HEK293 (cell line): ENCODE measurements at regions not wholly inside any gene's neighbourhood (a gene's known extent, or its start where the extent isn't known, plus 50 kb on each side); places are given as distances from the start of the nearest gene placed in this dataset.

ENCODE experiments used
- CTCF ChIA-PET: fragments of 350-600 bp; formaldehyde crosslinking; extraction: SDS; loops from one replicate; lab custom pipeline; 2021; ENCODE audit warnings: antibody characterized with exemption; lab: Yijun Ruan, JAX
- POLR2A ChIA-PET: fragments of 300-600 bp; formaldehyde crosslinking; extraction: SDS; loops from one replicate; lab custom pipeline; 2020; ENCODE audit warnings: antibody characterized with exemption, inconsistent platforms; lab: Yijun Ruan, JAX
- H3K27ac ChIP-seq: fragments of 200-500 bp; sonication (Bioruptor generic); 2 replicates; pipeline ENCODE4 v1.5.1; 2014; ENCODE audit warnings: low read depth, low read length, control low read depth, inconsistent platforms; ENCODE audit errors: extremely low read depth
- H3K36me3 ChIP-seq, 2 experiments: fragments of 200-500 bp in 1 of 2; sonication (Bioruptor generic) in 1 of 2; 1 replicate in 1 of 2; 2 replicates in 1 of 2; pipeline ENCODE4 v1.5.1; 2014 to 2017; ENCODE audit warnings: inconsistent platforms in 2 of 2, low read length in 2 of 2; ENCODE audit not compliant: control insufficient read depth in 2 of 2, insufficient read depth in 1 of 2
- H3K4me1 ChIP-seq: fragments of 200-500 bp; sonication (Bioruptor generic); 2 replicates; pipeline ENCODE4 v1.5.1; 2014; ENCODE audit warnings: mild to moderate bottlenecking, low read length, inconsistent platforms; ENCODE audit not compliant: control insufficient read depth, insufficient read depth
- H3K4me3 ChIP-seq: 2 replicates; pipeline ENCODE4 v1.5.1; 2011; ENCODE audit warnings: low read depth, mild to moderate bottlenecking, control low read depth, low read length, moderate library complexity
- H3K9me3 ChIP-seq: fragments of 200-500 bp; sonication (Bioruptor generic); 2 replicates; pipeline ENCODE4 v1.5.1; 2014; ENCODE audit warnings: low read depth, low read length, inconsistent platforms; ENCODE audit not compliant: control insufficient read depth, insufficient read depth
- BCL11B ChIP-seq: fragments of 450-650 bp; formaldehyde crosslinking; IDR thresholded peaks from 2 replicates; pipeline ENCODE4 v1.5.1; 2016; ENCODE audit warnings: low read depth, missing biosample characterization, missing genetic modification characterization
- EGR2 ChIP-seq: fragments of 450-650 bp; formaldehyde crosslinking; IDR thresholded peaks from 2 replicates; pipeline ENCODE4 v1.5.1; 2016; ENCODE audit warnings: low read depth, missing biosample characterization, missing genetic modification characterization
- GLIS1 ChIP-seq: fragments of 450-650 bp; formaldehyde crosslinking; IDR thresholded peaks from 2 replicates; pipeline ENCODE4 v1.5.1; 2016; ENCODE audit warnings: missing biosample characterization, missing genetic modification characterization
- ZFHX2 ChIP-seq: fragments of 450-650 bp; formaldehyde crosslinking; conservative IDR thresholded peaks from 2 replicates; pipeline ENCODE4 v1.5.1; 2016; ENCODE audit warnings: missing biosample characterization, missing genetic modification characterization
- ZFP3 ChIP-seq: fragments of 450-650 bp; formaldehyde crosslinking; IDR thresholded peaks from 2 replicates; pipeline ENCODE4 v1.5.1; 2016; ENCODE audit warnings: low read depth, missing biosample characterization, missing genetic modification characterization
- ZNF10 ChIP-seq: fragments of 450-650 bp; formaldehyde crosslinking; IDR thresholded peaks from 2 replicates; pipeline ENCODE4 v1.5.1; 2017; ENCODE audit warnings: missing biosample characterization, missing genetic modification characterization
- ZNF223 ChIP-seq: fragments of 450-650 bp; formaldehyde crosslinking; IDR thresholded peaks from 2 replicates; pipeline ENCODE4 v1.5.1; 2016; ENCODE audit warnings: missing biosample characterization, missing genetic modification characterization
- ZNF292 ChIP-seq: fragments of 450-650 bp; formaldehyde crosslinking; IDR thresholded peaks from 2 replicates; pipeline ENCODE4 v1.5.1; 2016; ENCODE audit warnings: low read depth, missing biosample characterization, missing genetic modification characterization, borderline replicate concordance
- ZNF341 ChIP-seq: fragments of 450-650 bp; formaldehyde crosslinking; IDR thresholded peaks from 2 replicates; pipeline ENCODE4; 2016; ENCODE audit warnings: low read depth, missing biosample characterization, missing genetic modification characterization
- ZNF354C ChIP-seq: fragments of 450-650 bp; formaldehyde crosslinking; IDR thresholded peaks from 2 replicates; pipeline ENCODE4 v1.5.1; 2016; ENCODE audit warnings: missing biosample characterization, missing genetic modification characterization, low read depth, borderline replicate concordance
- ZNF404 ChIP-seq: fragments of 450-650 bp; formaldehyde crosslinking; IDR thresholded peaks from 2 replicates; pipeline ENCODE4 v1.5.1; 2017; ENCODE audit warnings: missing biosample characterization, missing genetic modification characterization
- ZNF701 ChIP-seq: fragments of 450-650 bp; formaldehyde crosslinking; IDR thresholded peaks from 2 replicates; pipeline ENCODE4 v1.5.1; 2016; ENCODE audit warnings: missing biosample characterization, missing genetic modification characterization
- ZNF837 ChIP-seq: fragments of 450-650 bp; formaldehyde crosslinking; IDR thresholded peaks from 2 replicates; pipeline ENCODE4 v1.5.1; 2016; ENCODE audit warnings: missing biosample characterization, missing genetic modification characterization
- ZSCAN30 ChIP-seq: fragments of 450-650 bp; IDR thresholded peaks from 2 replicates; pipeline ENCODE4 v1.5.1; 2018; ENCODE audit warnings: missing biosample characterization, mild to moderate bottlenecking, missing genetic modification characterization, moderate library complexity
- TF ChIP-seq, protein P1 (sequence below): fragments of 450-650 bp; formaldehyde crosslinking; optimal IDR thresholded peaks from 2 replicates; pipeline ENCODE3; 2016; ENCODE audit warnings: missing biosample characterization, mild to moderate bottlenecking, missing genetic modification characterization
- TF ChIP-seq, protein P2 (sequence below): fragments of 450-650 bp; IDR thresholded peaks from 2 replicates; pipeline ENCODE4 v1.5.1; 2018; ENCODE audit warnings: missing biosample characterization, missing genetic modification characterization
- TF ChIP-seq, protein P3 (sequence below): fragments of 450-650 bp; formaldehyde crosslinking; IDR thresholded peaks from 2 replicates; pipeline ENCODE4 v1.5.1; 2016; ENCODE audit warnings: missing biosample characterization, missing genetic modification characterization
- TF ChIP-seq, protein P4 (sequence below): fragments of 450-650 bp; formaldehyde crosslinking; IDR thresholded peaks from 2 replicates; pipeline ENCODE4 v1.5.1; 2016; ENCODE audit warnings: missing biosample characterization, missing genetic modification characterization
- TF ChIP-seq, protein P5 (sequence below): fragments of 450-650 bp; formaldehyde crosslinking; IDR thresholded peaks from 2 replicates; pipeline ENCODE4 v1.5.1; 2016; ENCODE audit warnings: missing biosample characterization, missing genetic modification characterization

DNA sequence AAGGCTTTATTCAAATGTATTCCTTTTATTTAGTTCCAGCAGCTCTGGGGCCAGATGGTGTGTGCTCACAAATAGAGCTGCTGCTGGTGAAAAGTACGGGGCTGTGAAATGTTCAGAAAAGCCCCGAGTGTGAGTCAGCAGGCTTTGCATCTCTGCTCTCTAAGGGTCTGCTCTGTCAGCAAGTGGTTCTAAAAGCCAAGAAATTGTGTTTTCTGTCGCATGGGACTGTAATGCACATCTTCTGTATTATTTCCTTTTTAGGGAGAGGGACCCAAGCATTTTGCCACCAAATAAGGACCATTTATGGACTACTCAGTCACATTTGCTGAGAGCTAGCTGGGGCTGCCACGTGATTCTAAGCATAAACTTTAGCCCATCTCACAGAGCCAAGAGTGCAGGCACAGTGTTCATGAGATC lies 82.9 kb upstream of the NHS start:
- Histone ChIP-seq H3K36me3 (no peaks in the 10 kb centered on the region), H3K4me3 (no peak overlapping the region), H3K4me1 (no peaks in the 10 kb centered on the region), H3K9me3 (no peaks in the 10 kb centered on the region), H3K27ac (no peak overlapping the region)
- no peak for TF ChIP-seq ZNF10 (tag by site-specific recombination)
- TF ChIP-seq ZFHX2 (tag by site-specific recombination): no peak
- TF ChIP-seq ZNF354C (tag by site-specific recombination): no peak
- ChIA-PET POLR2A (no interaction called here), CTCF (no interaction called here)

DNA sequence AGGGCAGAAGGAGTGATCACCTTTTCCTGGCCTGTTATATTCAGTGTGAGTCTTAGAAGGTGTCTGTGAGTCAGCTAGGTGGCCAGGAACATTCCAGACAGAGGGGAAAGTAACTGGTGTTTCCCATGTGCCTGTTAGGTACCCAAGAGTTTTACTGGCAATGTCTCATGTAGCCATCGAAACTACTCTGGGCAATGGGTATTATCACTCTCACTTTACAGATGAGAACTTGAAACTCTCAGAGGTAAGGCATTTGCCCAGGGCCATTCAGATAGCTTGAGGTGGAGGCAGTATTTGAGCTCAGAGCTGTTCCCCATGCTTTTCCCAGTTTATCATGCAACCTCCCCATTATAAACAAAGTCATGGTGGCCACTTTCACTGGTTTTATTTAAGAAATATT lies 80.4 kb upstream of the NHS start:
- Histone ChIP-seq H3K27ac (no peak overlapping the region), H3K9me3 (no peaks in the 10 kb centered on the region), H3K36me3 (no peaks in the 10 kb centered on the region), H3K4me1 (no peaks in the 10 kb centered on the region), H3K4me3 (no peak overlapping the region)
- TF ChIP-seq GLIS1: no peak
- no peak for TF ChIP-seq ZNF341 (tag by site-specific recombination)
- no peak for TF ChIP-seq ZNF223
- TF ChIP-seq BCL11B: no peak
- TF ChIP-seq, protein P1, sequence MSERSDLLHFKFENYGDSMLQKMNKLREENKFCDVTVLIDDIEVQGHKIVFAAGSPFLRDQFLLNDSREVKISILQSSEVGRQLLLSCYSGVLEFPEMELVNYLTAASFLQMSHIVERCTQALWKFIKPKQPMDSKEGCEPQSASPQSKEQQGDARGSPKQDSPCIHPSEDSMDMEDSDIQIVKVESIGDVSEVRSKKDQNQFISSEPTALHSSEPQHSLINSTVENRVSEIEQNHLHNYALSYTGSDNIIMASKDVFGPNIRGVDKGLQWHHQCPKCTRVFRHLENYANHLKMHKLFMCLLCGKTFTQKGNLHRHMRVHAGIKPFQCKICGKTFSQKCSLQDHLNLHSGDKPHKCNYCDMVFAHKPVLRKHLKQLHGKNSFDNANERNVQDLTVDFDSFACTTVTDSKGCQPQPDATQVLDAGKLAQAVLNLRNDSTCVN (tag by site-specific recombination): no peak
- TF ChIP-seq ZNF701 (tag by site-specific recombination): no peak
- no peak for TF ChIP-seq ZNF837 (tag by site-specific recombination)
- TF ChIP-seq ZNF404 (tag by site-specific recombination): no peak
- TF ChIP-seq ZNF292 (tag by site-specific recombination): no peak
- ChIA-PET POLR2A (interaction anchor here (0.7 kb wide), 1 partner anchor 85 kb away, joined by 4 read pairs; no protein-coding TSS in a partner anchor), CTCF (no interaction called here)

DNA sequence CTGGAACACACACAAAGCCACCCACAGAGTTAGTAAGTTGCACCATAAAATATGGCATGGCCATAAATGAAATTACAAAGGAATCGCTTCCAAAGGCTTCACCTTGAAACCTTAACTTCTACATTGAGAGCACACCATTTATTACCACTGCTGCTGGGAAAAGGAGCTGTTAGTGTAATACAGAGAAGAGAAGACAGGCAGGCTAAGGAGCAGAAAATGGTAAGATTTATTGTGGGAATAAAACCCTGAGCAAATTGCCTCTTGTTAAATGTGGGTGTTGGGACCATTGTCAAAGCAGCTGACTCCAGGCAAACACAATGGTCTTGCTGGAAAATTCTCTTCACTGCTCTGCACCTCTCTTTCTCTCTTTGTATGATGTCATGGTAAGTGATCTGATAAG lies 79.2 kb upstream of the NHS start:
- POLR2A ChIA-PET: no interaction called here
- H3K4me3 ChIP-seq: no peak overlapping the region
- CTCF ChIA-PET: no interaction called here
- H3K27ac ChIP-seq: no peak overlapping the region
- no peaks in the 10 kb centered on the region for H3K36me3 ChIP-seq
- H3K4me1 ChIP-seq: no peaks in the 10 kb centered on the region
- TF ChIP-seq, protein P2, sequence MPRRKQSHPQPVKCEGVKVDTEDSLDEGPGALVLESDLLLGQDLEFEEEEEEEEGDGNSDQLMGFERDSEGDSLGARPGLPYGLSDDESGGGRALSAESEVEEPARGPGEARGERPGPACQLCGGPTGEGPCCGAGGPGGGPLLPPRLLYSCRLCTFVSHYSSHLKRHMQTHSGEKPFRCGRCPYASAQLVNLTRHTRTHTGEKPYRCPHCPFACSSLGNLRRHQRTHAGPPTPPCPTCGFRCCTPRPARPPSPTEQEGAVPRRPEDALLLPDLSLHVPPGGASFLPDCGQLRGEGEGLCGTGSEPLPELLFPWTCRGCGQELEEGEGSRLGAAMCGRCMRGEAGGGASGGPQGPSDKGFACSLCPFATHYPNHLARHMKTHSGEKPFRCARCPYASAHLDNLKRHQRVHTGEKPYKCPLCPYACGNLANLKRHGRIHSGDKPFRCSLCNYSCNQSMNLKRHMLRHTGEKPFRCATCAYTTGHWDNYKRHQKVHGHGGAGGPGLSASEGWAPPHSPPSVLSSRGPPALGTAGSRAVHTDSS: no peak
- TF ChIP-seq, protein P3, sequence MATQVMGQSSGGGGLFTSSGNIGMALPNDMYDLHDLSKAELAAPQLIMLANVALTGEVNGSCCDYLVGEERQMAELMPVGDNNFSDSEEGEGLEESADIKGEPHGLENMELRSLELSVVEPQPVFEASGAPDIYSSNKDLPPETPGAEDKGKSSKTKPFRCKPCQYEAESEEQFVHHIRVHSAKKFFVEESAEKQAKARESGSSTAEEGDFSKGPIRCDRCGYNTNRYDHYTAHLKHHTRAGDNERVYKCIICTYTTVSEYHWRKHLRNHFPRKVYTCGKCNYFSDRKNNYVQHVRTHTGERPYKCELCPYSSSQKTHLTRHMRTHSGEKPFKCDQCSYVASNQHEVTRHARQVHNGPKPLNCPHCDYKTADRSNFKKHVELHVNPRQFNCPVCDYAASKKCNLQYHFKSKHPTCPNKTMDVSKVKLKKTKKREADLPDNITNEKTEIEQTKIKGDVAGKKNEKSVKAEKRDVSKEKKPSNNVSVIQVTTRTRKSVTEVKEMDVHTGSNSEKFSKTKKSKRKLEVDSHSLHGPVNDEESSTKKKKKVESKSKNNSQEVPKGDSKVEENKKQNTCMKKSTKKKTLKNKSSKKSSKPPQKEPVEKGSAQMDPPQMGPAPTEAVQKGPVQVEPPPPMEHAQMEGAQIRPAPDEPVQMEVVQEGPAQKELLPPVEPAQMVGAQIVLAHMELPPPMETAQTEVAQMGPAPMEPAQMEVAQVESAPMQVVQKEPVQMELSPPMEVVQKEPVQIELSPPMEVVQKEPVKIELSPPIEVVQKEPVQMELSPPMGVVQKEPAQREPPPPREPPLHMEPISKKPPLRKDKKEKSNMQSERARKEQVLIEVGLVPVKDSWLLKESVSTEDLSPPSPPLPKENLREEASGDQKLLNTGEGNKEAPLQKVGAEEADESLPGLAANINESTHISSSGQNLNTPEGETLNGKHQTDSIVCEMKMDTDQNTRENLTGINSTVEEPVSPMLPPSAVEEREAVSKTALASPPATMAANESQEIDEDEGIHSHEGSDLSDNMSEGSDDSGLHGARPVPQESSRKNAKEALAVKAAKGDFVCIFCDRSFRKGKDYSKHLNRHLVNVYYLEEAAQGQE: no peak
- TF ChIP-seq EGR2 (tag by site-specific recombination) (no peak), ZFP3 (tag by site-specific recombination) (no peak), ZSCAN30 (no peak)
- TF ChIP-seq, protein P1 (tag by site-specific recombination): no peak
- TF ChIP-seq, protein P4, sequence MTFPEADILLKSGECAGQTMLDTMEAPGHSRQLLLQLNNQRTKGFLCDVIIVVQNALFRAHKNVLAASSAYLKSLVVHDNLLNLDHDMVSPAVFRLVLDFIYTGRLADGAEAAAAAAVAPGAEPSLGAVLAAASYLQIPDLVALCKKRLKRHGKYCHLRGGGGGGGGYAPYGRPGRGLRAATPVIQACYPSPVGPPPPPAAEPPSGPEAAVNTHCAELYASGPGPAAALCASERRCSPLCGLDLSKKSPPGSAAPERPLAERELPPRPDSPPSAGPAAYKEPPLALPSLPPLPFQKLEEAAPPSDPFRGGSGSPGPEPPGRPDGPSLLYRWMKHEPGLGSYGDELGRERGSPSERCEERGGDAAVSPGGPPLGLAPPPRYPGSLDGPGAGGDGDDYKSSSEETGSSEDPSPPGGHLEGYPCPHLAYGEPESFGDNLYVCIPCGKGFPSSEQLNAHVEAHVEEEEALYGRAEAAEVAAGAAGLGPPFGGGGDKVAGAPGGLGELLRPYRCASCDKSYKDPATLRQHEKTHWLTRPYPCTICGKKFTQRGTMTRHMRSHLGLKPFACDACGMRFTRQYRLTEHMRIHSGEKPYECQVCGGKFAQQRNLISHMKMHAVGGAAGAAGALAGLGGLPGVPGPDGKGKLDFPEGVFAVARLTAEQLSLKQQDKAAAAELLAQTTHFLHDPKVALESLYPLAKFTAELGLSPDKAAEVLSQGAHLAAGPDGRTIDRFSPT (tag by site-specific recombination): no peak
- TF ChIP-seq, protein P5, sequence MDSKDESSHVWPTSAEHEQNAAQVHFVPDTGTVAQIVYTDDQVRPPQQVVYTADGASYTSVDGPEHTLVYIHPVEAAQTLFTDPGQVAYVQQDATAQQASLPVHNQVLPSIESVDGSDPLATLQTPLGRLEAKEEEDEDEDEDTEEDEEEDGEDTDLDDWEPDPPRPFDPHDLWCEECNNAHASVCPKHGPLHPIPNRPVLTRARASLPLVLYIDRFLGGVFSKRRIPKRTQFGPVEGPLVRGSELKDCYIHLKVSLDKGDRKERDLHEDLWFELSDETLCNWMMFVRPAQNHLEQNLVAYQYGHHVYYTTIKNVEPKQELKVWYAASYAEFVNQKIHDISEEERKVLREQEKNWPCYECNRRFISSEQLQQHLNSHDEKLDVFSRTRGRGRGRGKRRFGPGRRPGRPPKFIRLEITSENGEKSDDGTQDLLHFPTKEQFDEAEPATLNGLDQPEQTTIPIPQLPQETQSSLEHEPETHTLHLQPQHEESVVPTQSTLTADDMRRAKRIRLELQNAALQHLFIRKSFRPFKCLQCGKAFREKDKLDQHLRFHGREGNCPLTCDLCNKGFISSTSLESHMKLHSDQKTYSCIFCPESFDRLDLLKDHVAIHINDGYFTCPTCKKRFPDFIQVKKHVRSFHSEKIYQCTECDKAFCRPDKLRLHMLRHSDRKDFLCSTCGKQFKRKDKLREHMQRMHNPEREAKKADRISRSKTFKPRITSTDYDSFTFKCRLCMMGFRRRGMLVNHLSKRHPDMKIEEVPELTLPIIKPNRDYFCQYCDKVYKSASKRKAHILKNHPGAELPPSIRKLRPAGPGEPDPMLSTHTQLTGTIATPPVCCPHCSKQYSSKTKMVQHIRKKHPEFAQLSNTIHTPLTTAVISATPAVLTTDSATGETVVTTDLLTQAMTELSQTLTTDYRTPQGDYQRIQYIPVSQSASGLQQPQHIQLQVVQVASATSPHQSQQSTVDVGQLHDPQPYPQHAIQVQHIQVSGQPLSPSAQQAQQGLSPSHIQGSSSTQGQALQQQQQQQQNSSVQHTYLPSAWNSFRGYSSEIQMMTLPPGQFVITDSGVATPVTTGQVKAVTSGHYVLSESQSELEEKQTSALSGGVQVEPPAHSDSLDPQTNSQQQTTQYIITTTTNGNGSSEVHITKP: no peak
- TF ChIP-seq, all 188 proteins: peak for 0
- no peaks in the 10 kb centered on the region for H3K9me3 ChIP-seq
